ENCODE measurements at regions not wholly inside any gene's neighbourhood (a gene's known extent, or its start where the extent isn't known, plus 50 kb on each side); places are given as distances from the start of the nearest gene placed in this dataset.

DNA sequence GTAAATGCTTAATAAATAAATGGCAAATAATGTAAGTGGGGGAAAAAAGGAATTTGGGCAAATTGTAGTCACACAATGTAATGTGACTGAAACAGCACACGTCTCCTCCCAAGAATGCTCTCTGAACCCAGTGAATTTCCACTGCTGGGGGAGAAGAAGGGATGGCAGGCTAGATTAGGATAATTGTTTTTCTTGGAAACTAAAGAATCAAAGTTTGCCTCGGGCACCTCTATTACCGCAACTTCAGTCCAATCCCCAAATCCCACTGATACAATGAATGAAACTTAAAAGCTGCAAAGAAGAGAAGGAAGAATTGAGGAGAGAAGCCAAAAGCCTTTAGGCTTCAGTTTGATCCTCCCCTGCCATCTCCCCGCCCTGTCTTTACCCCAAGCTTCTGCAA is 423.2 kb upstream of the PAPPA start:
- TF ChIP-seq, protein P1, sequence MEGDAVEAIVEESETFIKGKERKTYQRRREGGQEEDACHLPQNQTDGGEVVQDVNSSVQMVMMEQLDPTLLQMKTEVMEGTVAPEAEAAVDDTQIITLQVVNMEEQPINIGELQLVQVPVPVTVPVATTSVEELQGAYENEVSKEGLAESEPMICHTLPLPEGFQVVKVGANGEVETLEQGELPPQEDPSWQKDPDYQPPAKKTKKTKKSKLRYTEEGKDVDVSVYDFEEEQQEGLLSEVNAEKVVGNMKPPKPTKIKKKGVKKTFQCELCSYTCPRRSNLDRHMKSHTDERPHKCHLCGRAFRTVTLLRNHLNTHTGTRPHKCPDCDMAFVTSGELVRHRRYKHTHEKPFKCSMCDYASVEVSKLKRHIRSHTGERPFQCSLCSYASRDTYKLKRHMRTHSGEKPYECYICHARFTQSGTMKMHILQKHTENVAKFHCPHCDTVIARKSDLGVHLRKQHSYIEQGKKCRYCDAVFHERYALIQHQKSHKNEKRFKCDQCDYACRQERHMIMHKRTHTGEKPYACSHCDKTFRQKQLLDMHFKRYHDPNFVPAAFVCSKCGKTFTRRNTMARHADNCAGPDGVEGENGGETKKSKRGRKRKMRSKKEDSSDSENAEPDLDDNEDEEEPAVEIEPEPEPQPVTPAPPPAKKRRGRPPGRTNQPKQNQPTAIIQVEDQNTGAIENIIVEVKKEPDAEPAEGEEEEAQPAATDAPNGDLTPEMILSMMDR (IDR thresholded peaks at IDR 0.05; ENCODE audit: low read depth, low read length) = no peak

DNA sequence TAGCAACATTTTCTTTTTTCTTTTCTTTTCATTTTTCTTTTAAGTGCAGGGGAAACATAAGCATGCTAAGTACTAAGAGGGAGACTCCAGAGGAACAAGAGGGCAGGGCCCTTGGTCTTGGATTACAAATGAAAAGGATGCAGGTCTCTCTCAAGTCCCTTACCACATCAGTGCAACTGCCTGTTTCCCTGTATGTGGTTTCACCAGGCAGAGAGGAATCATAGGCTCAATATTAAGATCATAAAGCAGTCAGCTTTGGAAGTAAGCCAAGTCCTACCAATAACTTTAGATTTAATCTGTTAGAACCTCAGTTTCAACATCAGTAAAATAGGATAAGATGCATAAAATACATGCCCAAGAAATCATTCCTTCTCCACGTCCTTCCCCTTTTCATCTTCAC is 422.7 kb upstream of the PAPPA start:
- no peak for DNase-seq
- Histone ChIP-seq H3K27me3 (no peaks in the 10 kb centered on the region), H3K36me3 (no peaks in the 10 kb centered on the region), H3K9me3 (no peaks in the 10 kb centered on the region; the same call in 1 of the 2 replicates), H3K4me1 (no peaks in the 10 kb centered on the region), H3K4me3 (ENCODE audit: low read depth, low read length) (no peak overlapping the region)
- TF ChIP-seq, protein P1 (IDR thresholded peaks at IDR 0.05; ENCODE audit: low read depth, low read length) = no peak

More for the DNA sequence above, 423.2 kb upstream of the PAPPA start:
- Histone ChIP-seq H3K36me3 (no peaks in the 10 kb centered on the region), H3K4me1 (no peaks in the 10 kb centered on the region), H3K9me3 (no peaks in the 10 kb centered on the region; the same call in 1 of the 2 replicates), H3K4me3 (ENCODE audit: low read depth, low read length) (no peak overlapping the region), H3K27me3 (no peaks in the 10 kb centered on the region)
- no peak for DNase-seq

DNA sequence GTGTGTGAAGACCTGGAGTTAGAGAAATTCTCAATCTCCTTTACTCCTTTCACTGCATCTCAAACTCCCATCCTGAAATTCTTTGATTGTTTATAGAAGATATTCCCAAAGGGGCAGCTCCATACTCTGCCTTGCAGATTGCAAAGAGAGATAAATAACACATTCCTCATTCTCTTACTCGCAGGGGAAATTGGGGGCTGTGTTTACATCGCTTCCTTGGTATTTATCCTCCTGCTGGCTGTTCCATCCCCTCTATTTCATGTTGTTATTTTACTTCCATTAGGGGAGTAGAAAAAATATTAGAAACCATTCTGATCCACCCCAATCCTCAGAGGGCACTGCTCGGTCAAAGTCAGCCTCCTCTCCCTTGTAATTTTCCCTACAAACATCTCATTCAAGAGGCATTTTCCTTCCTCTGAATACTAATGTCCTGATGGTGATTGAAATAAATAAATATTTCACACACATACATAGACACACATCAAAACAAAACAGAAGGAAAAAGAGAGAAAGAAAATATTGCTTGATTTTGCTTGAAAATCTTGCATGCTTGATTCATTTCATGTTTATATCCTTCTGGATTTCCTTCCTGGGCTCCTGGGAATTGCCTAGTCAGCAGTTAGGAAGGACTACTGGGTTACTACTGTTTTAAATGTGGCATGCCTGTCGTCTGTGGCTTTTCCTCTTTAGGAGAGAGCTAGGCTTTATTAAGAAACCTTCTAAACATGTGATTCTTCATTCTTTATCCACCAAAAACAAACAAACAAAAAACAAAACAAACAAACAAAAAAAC is 420.1 kb upstream of the PAPPA start:
- Histone ChIP-seq H3K36me3 (no peaks in the 10 kb centered on the region), H3K4me1 (no peaks in the 10 kb centered on the region), H3K9me3 (no peaks in the 10 kb centered on the region; the same call in 1 of the 2 replicates), H3K4me3 (ENCODE audit: low read depth, low read length) (no peak overlapping the region), H3K27me3 (no peaks in the 10 kb centered on the region)
- DNase-seq = no peak
- TF ChIP-seq, protein P1 (IDR thresholded peaks at IDR 0.05; ENCODE audit: low read depth, low read length) = no peak

DNA sequence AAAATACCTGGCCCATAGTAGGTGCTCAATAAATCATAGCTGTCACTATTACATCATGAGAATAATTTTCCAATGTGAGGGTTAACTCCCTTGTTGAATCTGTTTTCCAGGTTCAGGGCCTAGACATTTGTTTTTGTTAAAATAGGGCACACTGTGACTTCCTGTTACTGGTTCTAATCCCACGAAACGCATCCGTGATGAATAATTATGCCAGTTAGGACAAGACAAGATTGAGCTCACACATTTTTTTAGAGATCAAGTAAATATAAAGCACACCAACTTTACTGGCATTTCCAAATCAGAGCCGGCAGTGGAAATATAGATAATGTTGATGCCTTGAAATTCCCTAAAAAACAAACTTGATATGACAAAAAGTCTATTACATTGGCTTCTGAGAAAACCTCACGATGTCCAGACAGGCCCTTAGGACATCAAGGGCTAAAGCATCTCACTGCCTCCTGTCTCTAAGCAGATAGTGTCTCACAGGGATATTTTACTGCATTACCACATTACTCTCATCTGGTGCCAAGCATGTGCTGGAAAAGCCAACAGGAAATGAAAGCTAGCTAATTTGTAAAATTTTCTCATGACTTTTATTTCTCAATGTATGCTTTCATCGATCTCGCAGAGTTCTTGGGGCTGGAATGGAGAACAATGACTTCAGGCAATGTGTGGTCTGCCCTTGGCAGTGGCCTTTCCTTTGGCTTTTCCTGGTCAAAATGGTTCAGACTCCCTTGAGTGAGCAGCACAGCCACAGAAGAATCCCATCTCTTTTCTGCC is 414.3 kb upstream of the PAPPA start:
- no peak for DNase-seq
- no peaks in the 10 kb centered on the region for H3K36me3 ChIP-seq
- H3K4me1 ChIP-seq = no peaks in the 10 kb centered on the region

DNA sequence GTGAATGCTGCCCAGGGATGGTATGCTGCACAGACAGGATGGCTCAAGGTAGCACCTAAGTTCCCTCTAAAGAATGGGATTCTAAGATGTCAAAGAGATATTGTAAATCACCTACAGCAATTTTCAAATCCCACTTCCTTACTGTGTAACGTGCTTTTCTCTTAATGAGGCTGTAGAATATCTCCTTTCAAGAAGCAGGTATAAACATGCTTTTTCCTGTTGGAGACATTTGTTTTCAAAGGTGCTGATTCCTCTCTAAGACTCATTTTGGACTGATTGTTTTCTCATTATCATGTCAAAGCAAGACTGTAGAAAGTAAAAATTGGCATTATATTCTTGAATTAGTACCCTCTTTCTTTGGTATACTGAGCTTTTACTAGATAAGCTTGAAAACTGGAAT is 412.6 kb upstream of the PAPPA start:
- TF ChIP-seq, protein P1 (IDR thresholded peaks at IDR 0.05; ENCODE audit: low read depth, low read length) = no peak
- no peaks in the 10 kb centered on the region for H3K36me3 ChIP-seq
- H3K27me3 ChIP-seq = no peaks in the 10 kb centered on the region
- no peak for DNase-seq
- H3K4me1 ChIP-seq = no peaks in the 10 kb centered on the region
- H3K9me3 ChIP-seq = no peaks in the 10 kb centered on the region
- no peak overlapping the region for H3K4me3 ChIP-seq (ENCODE audit: low read depth, low read length)

More for the DNA sequence above, 414.3 kb upstream of the PAPPA start:
- TF ChIP-seq, protein P1 (IDR thresholded peaks at IDR 0.05; ENCODE audit: low read depth, low read length) = no peak
- H3K4me3 ChIP-seq (ENCODE audit: low read depth, low read length) = no peak overlapping the region
- H3K9me3 ChIP-seq = no peaks in the 10 kb centered on the region
- no peaks in the 10 kb centered on the region for H3K27me3 ChIP-seq
